Large intestine (tissue), 3 donors: ENCODE measurements at regions not wholly inside any gene's neighbourhood (a gene's known extent, or its start where the extent isn't known, plus 50 kb on each side); places are given as distances from the start of the nearest gene placed in this dataset.

Experiments used
- DNase-seq, 2 donors: peaks; one replicate each; pipeline versions ENCODE4 v3.0.0 to v3.0.0-alpha.2; 2013
- H3K27ac ChIP-seq: one replicate; pipeline ENCODE4 v1.5.1; 2013; ENCODE audit warnings: low read length
- H3K27me3 ChIP-seq: 2 replicates; pipeline ENCODE4 v1.6.1; 2013; ENCODE audit warnings: low read length; ENCODE audit not compliant: control insufficient read depth, insufficient read depth
- H3K36me3 ChIP-seq: 2 replicates; pipeline ENCODE4 v1.6.1; 2013; ENCODE audit warnings: low read length; ENCODE audit not compliant: control insufficient read depth, insufficient read depth
- H3K4me1 ChIP-seq: one replicate; pipeline ENCODE4 v1.6.1; 2013; ENCODE audit warnings: low read length; ENCODE audit not compliant: control insufficient read depth, insufficient read depth
- H3K4me3 ChIP-seq: one replicate; pipeline ENCODE4 v1.5.1; 2013; ENCODE audit warnings: low read length
- H3K9me3 ChIP-seq: one replicate; pipeline ENCODE4 v1.6.1; 2013; ENCODE audit warnings: mild to moderate bottlenecking, low read depth, low read length, moderate library complexity; ENCODE audit not compliant: control insufficient read depth
- WGBS: methylation state at CpG from one replicate; pipeline ENCODE4 v1.1.5; 2013; ENCODE audit warnings: low lambda C conversion rate; ENCODE audit not compliant: insufficient coverage; 5-methylcytosine and 5-hydroxymethylcytosine counted together

DNA sequence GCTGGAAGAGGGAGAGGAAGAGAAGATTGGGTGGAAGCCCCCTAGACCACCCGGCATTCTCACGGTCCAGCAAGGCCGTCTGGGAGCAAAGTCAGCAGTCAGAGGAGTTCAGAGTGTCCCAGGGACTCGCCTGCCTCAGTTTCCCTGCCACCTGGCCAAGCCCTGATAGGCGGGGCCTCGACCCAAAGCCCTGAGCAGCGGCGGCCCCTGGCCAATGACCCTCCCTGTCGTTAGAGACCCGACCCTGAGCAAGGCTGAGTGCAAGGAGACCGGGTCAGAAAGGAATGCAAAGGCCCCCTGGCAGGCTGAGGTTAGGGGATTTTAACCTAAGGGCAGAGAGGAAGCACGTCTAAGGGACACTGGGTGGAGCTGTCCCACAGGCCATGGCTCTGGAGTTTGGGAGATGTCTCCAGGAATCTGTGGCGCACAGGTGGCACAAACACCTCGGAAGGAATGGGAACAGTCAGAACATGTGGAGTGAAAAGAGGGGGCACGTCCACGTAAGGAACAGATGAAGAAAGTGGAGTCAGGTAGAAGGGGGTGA lies 196.8 kb upstream of the PDE1C start:
- no CpG with 5 or more reads among the region's 16 CpGs for WGBS

GRCh38 chr7:32264702-32265284 lies 194.6 kb upstream of the PDE1C start:
- Histone ChIP-seq H3K36me3 (no peaks in the 10 kb centered on the region), H3K27me3 (no peaks in the 10 kb centered on the region), H3K4me3 (no peak overlapping the region), H3K4me1 (no peaks in the 10 kb centered on the region), H3K9me3 (no peaks in the 10 kb centered on the region), H3K27ac (no peak overlapping the region)
- WGBS, result no CpG with 5 or more reads among the region's 2 CpGs
- no peak for DNase-seq

More for the DNA sequence above, 196.8 kb upstream of the PDE1C start:
- Histone ChIP-seq H3K27ac (no peak overlapping the region), H3K4me3 (no peak overlapping the region), H3K27me3 (no peaks in the 10 kb centered on the region), H3K4me1 (no peaks in the 10 kb centered on the region), H3K36me3 (no peaks in the 10 kb centered on the region), H3K9me3 (no peaks in the 10 kb centered on the region)
- DNase-seq, result no peak

GRCh38 chr7:32263611-32264010 lies 193.4 kb upstream of the PDE1C start:
- Histone ChIP-seq H3K9me3 (no peaks in the 10 kb centered on the region), H3K4me1 (no peaks in the 10 kb centered on the region), H3K27me3 (no peaks in the 10 kb centered on the region), H3K36me3 (no peaks in the 10 kb centered on the region), H3K4me3 (no peak overlapping the region), H3K27ac (no peak overlapping the region)
- no peak for DNase-seq

- H3K36me3 ChIP-seq, result no peaks in the 10 kb centered on the region
- no peaks in the 10 kb centered on the region for H3K9me3 ChIP-seq
These were observed 192.1 kb upstream of the PDE1C start for GRCh38 chr7:32262315-32262714.

DNA sequence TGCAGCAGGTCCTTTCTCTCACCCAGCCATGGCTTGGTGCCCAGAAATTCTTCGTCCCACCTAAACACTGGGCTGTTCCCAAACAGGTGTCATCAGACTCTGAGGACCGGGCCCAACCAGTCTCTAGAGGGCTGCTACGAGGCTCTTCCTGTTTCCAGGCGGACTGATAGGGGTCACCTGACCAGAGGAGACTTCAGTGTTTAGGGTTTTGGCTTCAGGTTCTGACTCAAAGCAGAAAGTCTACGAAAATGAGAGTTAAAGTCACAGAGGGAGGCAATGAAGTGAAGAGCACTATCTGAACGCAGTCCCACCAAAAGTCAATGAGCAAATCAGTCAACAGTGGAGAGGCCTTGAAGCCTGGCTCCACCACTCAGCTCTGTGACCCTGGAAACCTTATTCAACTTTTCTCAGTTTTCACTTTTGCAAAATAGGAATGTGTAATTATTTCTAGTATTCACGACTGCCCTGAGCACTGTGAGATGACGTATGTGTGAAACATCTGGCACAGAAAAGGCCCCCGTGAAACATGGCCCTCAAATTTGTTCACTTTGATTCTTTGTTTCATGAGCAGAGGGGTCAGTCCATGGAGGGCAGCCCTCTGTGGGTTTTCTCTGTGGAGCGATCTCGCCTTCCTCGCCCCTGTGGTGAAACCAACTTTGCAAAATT lies 189.9 kb upstream of the PDE1C start:
- no peak overlapping the region for H3K27ac ChIP-seq
- H3K9me3 ChIP-seq, result no peaks in the 10 kb centered on the region
- no CpG with 5 or more reads among the region's 12 CpGs for WGBS
- no peaks in the 10 kb centered on the region for H3K36me3 ChIP-seq
- H3K4me3 ChIP-seq, result no peak overlapping the region
- no peaks in the 10 kb centered on the region for H3K4me1 ChIP-seq
- H3K27me3 ChIP-seq, result no peaks in the 10 kb centered on the region
- DNase-seq, result no peak

More at GRCh38 chr7:32262315-32262714, 192.1 kb upstream of the PDE1C start:
- H3K4me1 ChIP-seq, result no peaks in the 10 kb centered on the region
- no peak overlapping the region for H3K4me3 ChIP-seq
- WGBS, result no CpG with 5 or more reads among the region's 4 CpGs
- H3K27me3 ChIP-seq, result no peaks in the 10 kb centered on the region
- DNase-seq, result no peak
- no peak overlapping the region for H3K27ac ChIP-seq

GRCh38 chr7:32258265-32258664 lies 188.1 kb upstream of the PDE1C start:
- H3K36me3 ChIP-seq, result no peaks in the 10 kb centered on the region
- H3K27me3 ChIP-seq, result no peaks in the 10 kb centered on the region
- no peaks in the 10 kb centered on the region for H3K9me3 ChIP-seq
- DNase-seq, result no peak
- no peak overlapping the region for H3K27ac ChIP-seq
- no peak overlapping the region for H3K4me3 ChIP-seq
- no CpG with 5 or more reads among the region's 4 CpGs for WGBS
- H3K4me1 ChIP-seq, result no peaks in the 10 kb centered on the region

GRCh38 chr7:32257621-32258020 lies 187.4 kb upstream of the PDE1C start:
- H3K27me3 ChIP-seq, result no peaks in the 10 kb centered on the region
- no peaks in the 10 kb centered on the region for H3K9me3 ChIP-seq
- no CpG with 5 or more reads among the region's 1 CpG for WGBS
- H3K36me3 ChIP-seq, result no peaks in the 10 kb centered on the region
- no peak overlapping the region for H3K27ac ChIP-seq
- no peaks in the 10 kb centered on the region for H3K4me1 ChIP-seq
- no peak overlapping the region for H3K4me3 ChIP-seq
- no peak for DNase-seq

DNA sequence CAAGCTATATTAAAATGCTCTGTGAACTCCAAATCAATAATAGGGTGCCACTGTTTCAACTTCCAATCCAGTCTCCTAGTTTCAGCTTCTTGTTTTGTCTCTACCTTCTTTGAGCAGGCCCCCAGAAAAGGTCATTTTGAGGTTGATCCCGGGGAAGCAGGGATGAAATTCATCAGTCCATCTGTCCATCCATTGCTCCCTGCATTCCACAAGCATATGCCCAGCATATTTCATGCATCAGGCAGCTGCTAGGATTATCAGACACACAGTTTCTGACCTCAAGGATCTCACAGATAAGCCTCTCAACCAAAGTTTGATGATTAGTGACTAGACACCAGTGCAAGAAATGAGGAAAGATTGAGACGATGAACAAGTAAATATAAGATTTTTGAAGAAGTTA lies 186.6 kb upstream of the PDE1C start:
- 82% methylated on average over 1 of the region's 2 CpGs for WGBS
- Histone ChIP-seq H3K27me3 (no peaks in the 10 kb centered on the region), H3K36me3 (no peaks in the 10 kb centered on the region), H3K27ac (no peak overlapping the region), H3K9me3 (no peaks in the 10 kb centered on the region), H3K4me3 (no peak overlapping the region), H3K4me1 (no peaks in the 10 kb centered on the region)
- DNase-seq, result no peak

GRCh38 chr7:32256376-32256775 lies 186.2 kb upstream of the PDE1C start:
- WGBS, result no CpG with 5 or more reads among the region's 2 CpGs
- H3K27me3 ChIP-seq, result no peaks in the 10 kb centered on the region
- H3K4me1 ChIP-seq, result no peaks in the 10 kb centered on the region

GRCh38 chr7:32255036-32255435 lies 184.8 kb upstream of the PDE1C start:
- Histone ChIP-seq H3K27ac (no peak overlapping the region), H3K27me3 (no peaks in the 10 kb centered on the region), H3K36me3 (no peaks in the 10 kb centered on the region), H3K4me1 (no peaks in the 10 kb centered on the region), H3K4me3 (no peak overlapping the region), H3K9me3 (no peaks in the 10 kb centered on the region)
- peak in 1 of 2 donors; percentile 17 for DNase-seq
- no CpG with 5 or more reads among the region's 6 CpGs for WGBS

More at GRCh38 chr7:32256376-32256775, 186.2 kb upstream of the PDE1C start:
- Histone ChIP-seq H3K36me3 (no peaks in the 10 kb centered on the region), H3K9me3 (no peaks in the 10 kb centered on the region), H3K4me3 (no peak overlapping the region), H3K27ac (no peak overlapping the region)
- DNase-seq, result peak in 1 of 2 donors; percentile 14

DNA sequence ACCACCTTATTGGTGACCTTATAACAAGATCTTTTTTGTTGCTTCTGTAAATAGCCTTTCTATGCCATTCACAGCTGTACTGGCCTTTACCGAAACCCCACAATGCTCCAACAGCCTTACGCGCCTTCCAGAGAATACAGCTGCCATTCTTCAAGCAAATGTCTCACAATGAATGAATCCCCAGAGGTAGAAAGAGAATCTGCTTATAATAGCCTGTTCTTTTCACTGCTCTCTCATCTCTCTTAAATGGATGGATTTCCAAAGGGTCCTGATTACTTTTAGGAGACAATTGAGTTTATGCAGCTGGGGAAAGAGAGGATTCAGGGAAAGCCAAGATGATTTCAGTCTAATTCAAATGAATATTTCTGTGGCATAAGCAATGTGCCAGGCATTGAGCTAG lies 183.1 kb upstream of the PDE1C start:
- Histone ChIP-seq H3K27ac (no peak overlapping the region), H3K27me3 (peaks cover 3% of the 10 kb centered on the region), H3K4me1 (no peaks in the 10 kb centered on the region), H3K36me3 (no peaks in the 10 kb centered on the region), H3K9me3 (no peaks in the 10 kb centered on the region), H3K4me3 (no peak overlapping the region)
- WGBS, result 86% methylated on average over 1 of the region's 3 CpGs
- DNase-seq, result no peak
